Bronchial epithelial cell (primary cell): ENCODE measurements at regions not wholly inside any gene's neighbourhood (a gene's known extent, or its start where the extent isn't known, plus 50 kb on each side); places are given as distances from the start of the nearest gene placed in this dataset.
A peak's percentile ranks its signal among the peaks of the same experiment; 100 is the strongest.

Experiments
- DNase-seq: peaks from one replicate; pipeline ENCODE4 v3.0.0-alpha.2; 2010; ENCODE audit warnings: low read depth
- FAIRE-seq: peaks from 2 replicates; lab custom pipeline; 2011; peaks lifted over from hg19 to GRCh38; lab: Jason Lieb, UNC
- H3K27me3 ChIP-seq: 2 replicates; pipeline ENCODE4 v1.5.1; 2011; ENCODE audit warnings: low read length; ENCODE audit not compliant: control insufficient read depth, insufficient read depth
- H3K36me3 ChIP-seq: 2 replicates; pipeline ENCODE4 v1.5.1; 2011; ENCODE audit warnings: low read length; ENCODE audit not compliant: control insufficient read depth, insufficient read depth
- H3K4me3 ChIP-seq: 2 replicates; pipeline ENCODE4 v1.5.1; 2011; ENCODE audit warnings: mild to moderate bottlenecking, low read depth, low read length, control low read depth
- CTCF ChIP-seq: IDR thresholded peaks from 2 replicates; pipeline ENCODE4 v1.5.1; 2011; ENCODE audit warnings: mild to moderate bottlenecking, moderate library complexity, low read length, control low read depth, inconsistent platforms; ENCODE audit not compliant: insufficient read depth, severe bottlenecking

DNA sequence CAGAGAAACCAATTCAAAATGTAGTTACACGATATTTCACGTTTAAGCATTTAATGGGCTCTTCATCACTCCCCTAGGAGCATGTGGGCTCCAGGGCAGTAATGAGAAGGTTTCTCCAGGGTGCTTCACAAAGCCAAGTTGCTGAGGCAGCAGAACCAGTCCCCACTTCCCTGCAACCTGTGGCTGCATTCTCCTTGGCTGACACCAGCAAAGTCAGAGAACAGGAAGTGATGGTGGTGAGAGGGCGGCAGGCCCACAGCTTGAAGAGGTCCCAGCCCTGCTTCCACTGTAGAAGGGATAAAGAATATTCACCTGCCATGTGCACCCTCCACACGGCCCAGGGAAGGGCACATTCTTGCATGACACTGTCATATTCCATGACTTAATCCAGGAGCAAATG lies 133.2 kb downstream of the CBLN1 start:
- FAIRE-seq, result no peak
- no peaks in the 10 kb centered on the region for H3K27me3 ChIP-seq
- TF ChIP-seq CTCF, result no peak
- DNase-seq, result no peak
- H3K4me3 ChIP-seq, result no peak overlapping the region
- H3K36me3 ChIP-seq, result no peaks in the 10 kb centered on the region

DNA sequence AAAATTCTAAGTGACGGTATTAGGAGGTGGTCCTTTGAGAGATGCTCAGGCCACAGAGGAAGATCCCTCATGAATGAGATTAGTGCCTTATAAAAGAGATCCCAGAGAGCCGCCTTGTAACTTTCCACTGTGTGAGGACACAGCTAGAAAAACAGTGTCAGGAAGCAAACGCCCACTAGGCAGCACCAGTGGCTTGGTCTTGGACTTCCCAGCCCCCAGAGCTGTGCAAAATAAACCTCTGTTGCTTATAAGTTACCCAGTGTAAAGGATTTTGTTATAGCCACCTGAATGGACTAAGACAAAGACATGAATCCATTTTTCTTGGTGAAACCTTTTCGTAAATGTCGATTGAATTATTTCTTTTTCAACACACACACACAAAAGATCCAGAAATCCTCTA lies 141.0 kb downstream of the CBLN1 start:
- Histone ChIP-seq H3K4me3 (no peak overlapping the region), H3K27me3 (no peaks in the 10 kb centered on the region), H3K36me3 (no peaks in the 10 kb centered on the region)
- DNase-seq (no peak), FAIRE-seq (no peak)
- no peak for TF ChIP-seq CTCF

DNA sequence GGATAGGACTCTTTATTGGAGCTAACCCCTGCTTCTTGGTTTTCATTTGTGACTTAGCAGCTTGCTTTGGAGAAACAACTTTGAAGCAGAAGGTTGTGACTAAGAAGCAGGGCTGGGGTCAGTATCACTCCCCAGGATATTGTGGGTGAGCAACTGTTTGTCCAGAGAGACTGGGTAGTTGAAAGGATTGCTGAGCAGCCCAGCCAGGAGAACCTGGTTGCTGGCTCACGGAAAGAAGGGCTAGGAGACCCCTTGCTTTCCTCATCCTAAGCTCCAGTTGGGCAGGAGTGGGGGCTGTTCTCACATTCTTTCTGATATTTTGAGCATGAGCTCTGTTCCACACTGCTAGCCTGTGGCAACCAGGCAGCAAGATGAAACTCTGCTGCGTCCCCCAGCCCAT lies 151.2 kb downstream of the CBLN1 start:
- FAIRE-seq (no peak), DNase-seq (no peak)
- no peak overlapping the region for H3K4me3 ChIP-seq

DNA sequence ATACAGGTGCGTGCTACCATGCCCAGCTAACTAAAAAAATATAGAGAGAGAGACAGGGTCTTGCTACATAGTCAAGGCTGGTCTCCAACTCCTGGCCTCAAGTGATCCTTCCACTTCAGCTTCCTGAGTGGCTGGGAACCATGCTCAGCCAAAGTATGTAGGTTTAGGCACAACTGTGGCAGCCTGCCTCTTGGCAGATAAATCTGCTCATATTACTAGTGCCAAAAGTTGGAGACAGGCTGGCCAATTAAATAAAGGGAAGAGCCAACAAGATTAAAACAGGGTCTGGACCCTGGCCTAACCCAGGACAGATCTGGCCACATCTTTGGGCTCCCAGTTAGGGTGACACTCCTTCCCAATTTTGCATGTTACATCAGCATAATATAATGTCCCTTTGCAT lies 151.7 kb downstream of the CBLN1 start:
- no peak for TF ChIP-seq CTCF

More for the DNA sequence above, 151.2 kb downstream of the CBLN1 start:
- H3K27me3 ChIP-seq, result no peaks in the 10 kb centered on the region
- no peak for TF ChIP-seq CTCF
- H3K36me3 ChIP-seq, result no peaks in the 10 kb centered on the region

DNA sequence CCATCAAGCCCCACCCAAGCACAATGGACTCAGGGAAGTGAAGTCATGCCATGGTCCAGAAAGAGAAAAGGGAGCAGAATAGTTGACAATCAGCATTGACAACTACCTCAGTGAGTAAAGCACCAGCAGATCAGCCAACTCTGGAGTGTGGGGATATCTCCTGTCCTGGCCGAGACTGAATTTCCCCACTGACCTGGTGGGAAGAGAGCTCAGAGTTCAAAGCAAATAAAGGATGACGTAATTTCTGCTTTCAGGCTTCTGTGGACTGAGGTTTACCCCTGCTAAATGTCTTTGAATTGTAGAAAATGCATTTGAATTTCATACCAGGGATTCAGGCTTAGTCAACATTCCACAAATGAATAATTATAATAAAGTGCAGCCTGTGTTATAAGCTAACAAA lies 152.9 kb downstream of the CBLN1 start:
- no peak for TF ChIP-seq CTCF
- Histone ChIP-seq H3K27me3 (peaks cover 2% of the 10 kb centered on the region), H3K4me3 (no peak overlapping the region), H3K36me3 (no peaks in the 10 kb centered on the region)
- DNase-seq (no peak), FAIRE-seq (no peak)

More for the DNA sequence above, 151.7 kb downstream of the CBLN1 start:
- no peak for FAIRE-seq
- H3K4me3 ChIP-seq, result no peak overlapping the region
- no peaks in the 10 kb centered on the region for H3K36me3 ChIP-seq
- no peaks in the 10 kb centered on the region for H3K27me3 ChIP-seq
- no peak for DNase-seq

- Histone ChIP-seq H3K36me3 (no peaks in the 10 kb centered on the region), H3K4me3 (no peak overlapping the region), H3K27me3 (peaks cover 2% of the 10 kb centered on the region)
- TF ChIP-seq CTCF, result no peak
- peak; percentile 7 for DNase-seq
- FAIRE-seq, result no peak
Measured at GRCh38 chr16:49127103-49127502, 154.5 kb downstream of the CBLN1 start.
